GM04503 (cell line): ENCODE measurements at regions not wholly inside any gene's neighbourhood (a gene's known extent, or its start where the extent isn't known, plus 50 kb on each side); places are given as distances from the start of the nearest gene placed in this dataset.

Source experiments
- DNase-seq: peaks from one replicate; pipeline ENCODE4 v3.0.0-alpha.2; 2012; ENCODE audit warnings: low read depth

DNA sequence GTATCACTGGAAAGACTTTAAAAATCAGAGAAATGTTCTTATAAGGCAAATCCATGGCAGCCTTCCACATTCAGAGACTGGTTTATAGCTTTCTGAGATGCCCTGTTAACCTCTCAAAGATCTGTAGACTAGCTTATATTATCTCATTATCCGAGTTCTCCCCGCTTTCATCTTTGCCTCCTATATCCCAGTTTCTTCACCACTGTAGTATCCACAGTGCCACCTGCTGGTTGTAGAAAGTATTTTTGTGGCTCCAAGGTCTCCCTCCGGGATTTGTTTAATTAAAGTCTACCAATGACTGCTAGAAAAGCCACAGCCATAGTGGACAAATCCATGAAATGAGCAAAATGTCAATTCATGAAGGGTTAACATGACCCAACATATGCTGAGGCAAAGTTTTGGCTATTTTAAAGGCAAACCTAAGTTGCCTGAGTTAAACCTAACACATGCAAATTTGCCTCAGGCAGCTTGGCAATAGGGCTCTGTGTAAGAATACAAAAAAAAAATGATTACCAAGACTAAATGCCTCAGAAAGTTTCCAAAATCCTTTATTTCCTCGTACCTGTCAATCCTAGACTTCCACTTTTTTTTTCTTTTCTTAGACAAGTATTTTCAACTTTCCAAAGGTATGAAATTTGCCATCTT is 218.8 kb upstream of the BMP4 start:
- DNase-seq: no peak

DNA sequence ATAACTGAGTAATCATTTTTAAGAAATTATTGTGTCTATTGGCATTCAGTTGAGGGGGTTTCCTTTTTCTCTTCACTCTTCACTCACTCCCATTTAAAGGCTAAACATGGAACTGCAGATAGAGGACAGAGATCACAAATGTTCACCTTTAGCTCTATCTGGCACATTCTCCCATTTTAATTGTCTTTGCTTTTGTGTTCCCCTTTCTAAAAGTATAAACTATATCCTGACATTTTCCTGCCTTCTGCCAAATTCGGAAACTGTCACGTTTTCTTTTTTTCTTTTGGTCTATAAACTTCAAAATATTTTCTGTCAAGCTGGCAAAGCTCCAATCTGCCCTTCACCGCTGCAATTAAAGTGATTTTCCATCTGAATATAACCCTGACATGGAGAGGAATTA is 219.8 kb upstream of the CDKN3 start:
- no peak for DNase-seq

DNA sequence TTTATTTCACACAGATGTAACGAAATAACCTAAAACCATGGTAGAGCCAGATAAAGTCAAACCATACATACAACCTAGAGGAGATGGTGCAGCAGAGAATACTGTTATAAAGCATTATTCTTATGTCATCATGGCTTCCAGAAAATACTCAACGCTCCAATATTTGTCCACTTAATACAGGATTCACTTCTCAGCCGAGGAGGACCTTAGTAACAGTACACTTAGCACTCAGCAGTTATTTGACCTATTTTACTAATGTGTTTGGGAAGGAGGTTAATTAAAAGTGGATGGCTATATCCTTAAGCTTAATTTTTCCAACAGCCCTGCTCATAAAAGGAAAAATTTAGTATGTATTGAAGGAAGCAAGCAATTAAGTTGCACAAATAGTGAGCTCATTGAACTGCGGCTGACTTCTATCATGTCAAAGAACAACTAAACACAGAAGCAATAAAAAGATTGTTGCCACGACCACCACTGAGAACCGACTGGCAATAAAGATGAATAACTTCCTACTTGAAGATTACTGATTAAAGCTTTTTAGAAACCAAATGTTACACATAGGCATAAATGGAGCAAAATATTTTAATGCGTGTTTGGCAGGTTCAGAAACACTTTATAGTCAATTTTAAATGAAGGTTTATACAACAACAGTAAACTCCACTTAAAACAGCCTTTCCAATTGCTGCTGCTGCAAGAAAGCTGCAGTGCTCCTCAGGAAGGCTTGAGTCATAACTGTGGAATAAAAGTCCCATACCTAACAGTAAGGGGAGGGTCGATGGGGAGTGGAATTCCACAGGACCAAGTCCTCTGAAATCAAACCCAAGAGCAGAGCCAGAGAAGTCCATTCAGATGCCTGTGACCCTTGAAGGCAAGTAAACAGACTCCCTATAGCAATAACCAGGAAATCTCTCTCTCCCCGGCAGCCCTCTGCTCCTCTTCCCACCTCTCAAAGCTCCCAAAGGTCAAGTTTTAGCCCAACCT is 218.9 kb upstream of the CDKN3 start:
- no peak for DNase-seq

DNA sequence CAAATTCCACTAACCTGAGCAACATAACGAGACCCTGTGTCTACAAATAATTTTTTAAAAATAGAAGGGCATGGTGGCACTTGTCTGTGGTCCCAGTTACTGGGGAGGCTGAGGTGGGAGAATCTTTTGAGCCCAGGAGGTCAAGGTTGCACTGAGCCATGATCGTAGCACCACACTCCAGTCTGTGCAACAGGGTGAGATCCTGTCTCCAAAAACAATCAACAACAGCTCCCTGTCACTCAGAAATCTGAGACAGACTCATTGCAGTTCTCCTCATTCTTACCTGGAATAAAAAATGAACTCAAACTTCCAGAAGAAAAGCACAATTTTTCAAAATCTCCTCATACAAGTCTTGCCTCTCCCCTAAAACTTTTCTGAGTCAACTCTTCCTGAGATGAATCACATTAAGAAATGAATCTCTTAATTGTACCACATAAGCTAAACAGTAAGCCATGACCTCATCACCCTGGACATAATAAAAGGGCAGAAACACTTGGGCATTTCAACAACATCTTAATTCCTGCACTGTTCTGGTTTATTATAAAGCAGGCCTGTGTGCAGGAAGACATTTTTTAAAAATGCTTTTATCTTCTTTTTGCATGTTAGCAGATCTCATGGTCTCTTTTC is 214.3 kb upstream of the CDKN3 start:
- DNase-seq: peak; percentile 71

DNA sequence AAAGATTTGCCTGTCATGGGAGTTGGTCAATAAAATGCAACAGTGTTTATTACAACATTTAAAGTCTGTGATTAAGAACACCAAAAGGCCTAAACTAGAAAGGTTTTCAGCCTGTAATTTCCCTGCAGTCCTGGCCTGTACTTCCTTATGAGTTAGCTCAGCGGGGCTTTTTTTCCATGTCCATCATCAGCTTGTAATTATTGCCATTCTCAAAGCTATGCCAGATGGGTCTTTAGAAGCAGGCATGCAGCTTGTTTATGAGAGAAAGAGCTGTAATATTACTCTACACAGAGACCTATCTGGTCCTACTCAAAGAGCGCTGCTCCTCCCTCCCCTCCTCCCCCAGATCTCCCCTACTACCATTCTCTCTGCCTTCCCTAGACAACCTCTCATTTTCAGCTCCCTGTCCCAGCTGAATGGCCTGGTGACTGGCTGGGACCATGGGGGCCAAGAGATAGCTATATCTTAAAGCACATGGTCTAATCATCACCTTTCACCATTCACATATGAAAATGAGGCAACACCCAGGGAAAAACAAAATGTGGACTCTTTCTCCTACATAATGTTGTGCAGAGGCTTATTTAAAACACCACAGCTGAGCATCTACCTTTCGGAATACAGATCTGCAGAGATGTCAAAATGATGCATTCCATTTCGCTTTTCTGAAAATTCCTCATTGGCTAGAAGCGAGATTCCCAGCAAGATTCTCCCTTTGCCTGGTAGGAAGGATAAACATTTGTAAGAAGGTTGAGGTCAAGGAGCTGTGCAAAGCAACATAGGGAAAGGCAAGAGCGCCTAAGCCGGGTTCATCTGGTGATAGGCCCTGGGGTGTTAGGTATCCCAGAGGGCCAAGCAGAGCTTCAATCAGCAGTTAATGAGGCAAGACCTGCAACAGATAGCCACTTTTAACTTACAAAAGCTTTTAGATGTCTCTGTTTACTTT is 209.7 kb upstream of the CDKN3 start:
- no peak for DNase-seq

DNA sequence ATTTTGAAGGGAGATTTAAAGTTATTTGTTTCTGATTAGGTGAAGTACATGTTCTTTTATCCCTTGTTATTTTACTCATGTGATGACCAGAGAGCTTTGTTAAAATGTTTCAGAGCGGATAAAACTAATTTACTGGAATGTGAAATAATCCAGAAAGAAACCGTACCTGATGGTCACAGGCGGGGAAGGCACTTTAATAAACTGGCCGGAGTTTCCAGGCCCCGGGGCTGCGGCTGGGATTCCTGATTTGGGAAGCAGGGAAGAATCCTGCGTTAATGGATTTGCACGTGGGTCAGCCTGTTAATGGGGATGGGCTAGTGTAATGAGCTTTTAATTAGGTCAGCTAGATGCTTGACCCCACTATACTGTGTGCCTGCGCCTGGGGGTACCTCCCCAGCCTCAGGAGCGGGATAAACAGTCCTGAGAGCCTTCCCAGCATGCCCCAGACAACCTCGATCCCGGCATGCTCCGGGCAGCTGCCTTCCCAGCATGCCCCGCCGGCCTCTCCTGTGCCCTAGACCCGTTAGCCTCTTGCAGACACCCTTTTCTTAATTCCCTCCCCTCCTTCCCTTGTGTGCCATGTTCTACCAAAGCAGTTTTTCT is 208.6 kb upstream of the CDKN3 start:
- no peak for DNase-seq

DNA sequence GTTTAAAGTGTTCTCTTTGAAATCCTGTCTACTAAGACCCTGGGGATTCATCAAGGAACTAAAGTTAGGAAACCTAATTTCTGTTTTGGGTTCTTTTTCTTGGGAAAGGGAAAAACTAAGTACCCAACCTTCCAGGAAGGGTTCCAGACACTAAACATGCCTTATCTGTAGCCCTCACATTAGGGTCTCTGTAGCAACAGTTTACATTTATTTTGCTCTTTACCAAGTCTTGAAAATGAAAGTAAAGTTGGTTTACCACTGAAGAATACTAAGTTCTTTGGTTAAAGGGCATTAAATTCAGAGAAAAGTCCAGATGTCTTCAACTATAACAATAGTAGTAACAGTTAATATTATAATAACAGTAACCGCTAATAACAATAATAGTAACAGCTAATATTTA is 207.5 kb upstream of the CDKN3 start:
- DNase-seq: no peak

DNA sequence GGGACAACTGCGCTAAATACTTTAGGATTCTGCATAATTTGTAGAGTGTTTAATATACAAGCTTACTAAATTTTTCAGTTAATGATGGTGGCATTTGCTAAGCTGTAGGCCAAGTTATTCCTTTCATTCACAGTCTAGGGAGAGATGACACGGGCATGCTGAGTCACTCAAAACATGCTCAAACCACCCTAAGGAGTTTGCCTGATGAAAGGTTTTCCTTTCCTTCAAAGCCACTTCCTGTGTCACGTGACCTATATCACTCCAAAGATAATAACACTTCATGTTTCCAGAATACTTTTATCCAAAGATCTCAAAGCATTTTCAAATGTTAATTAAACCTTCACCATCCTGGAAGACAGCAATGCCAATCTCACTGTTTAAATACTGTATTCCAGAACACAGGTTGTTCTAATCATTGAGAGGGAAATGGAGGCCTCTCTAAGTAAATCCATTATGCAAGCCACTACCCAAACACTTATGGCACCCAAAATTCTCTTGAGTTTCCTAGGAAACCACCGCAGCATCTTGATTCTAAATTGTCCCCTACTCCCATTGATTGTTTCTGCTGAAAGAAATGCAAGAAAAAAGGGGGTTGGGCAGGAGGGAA is 207.0 kb upstream of the CDKN3 start:
- peak; percentile 55 for DNase-seq

DNA sequence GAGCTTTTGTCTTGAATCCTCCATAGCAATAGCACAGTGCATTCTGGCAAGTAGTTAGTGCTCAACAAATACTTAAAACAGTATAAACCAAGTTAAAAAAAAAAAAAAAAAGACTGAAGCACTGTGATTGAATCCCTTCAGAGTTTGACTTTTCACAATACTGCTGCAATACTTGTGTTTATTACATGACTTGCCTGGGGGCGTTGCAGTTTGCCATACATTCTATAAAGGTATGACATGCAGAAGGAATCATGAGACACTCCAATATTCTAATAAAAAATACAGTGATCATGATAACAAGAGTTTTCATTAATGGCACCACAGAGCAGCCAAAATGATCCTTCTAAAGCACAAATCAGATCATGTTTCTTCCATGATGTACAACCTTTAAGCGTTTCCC is 205.0 kb upstream of the CDKN3 start:
- no peak for DNase-seq

DNA sequence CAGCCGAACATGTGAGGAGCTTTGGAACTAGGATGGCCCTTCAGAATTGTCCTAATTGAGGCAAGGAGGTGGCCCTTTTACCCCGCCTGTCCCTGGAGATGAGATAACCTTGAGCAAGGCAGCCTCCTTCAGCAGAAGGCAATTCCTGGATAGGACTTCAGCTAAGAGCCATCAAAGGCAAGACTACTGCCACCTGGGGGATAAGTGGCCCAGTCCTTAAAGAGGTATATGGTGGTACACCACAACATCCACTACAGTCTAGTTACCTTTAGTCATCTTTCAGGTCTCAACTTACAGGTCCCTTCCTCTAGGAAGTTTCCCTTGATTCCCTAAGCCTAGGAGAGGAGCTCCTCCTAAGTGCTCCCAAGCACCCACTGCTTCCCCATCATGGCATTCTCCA is 204.2 kb upstream of the CDKN3 start:
- DNase-seq: no peak

DNA sequence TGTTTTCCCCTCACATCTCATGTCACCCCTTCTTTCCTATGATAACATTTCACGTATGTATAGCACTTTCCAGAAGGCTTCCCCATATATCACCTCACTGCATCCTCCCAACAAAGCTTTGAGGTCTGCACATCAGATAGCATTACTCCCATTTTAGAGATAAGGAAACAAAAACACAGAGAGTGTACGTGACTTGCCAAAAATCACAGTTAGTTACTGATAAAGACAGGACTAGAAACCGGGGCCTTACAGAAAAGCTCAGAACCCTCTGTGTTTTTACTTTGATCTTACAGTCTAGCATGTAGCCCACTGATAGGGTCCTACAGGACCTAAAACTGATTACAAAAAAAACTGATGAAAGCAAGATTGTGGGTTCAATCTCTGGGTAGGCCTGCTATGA is 202.9 kb upstream of the CDKN3 start:
- no peak for DNase-seq

DNA sequence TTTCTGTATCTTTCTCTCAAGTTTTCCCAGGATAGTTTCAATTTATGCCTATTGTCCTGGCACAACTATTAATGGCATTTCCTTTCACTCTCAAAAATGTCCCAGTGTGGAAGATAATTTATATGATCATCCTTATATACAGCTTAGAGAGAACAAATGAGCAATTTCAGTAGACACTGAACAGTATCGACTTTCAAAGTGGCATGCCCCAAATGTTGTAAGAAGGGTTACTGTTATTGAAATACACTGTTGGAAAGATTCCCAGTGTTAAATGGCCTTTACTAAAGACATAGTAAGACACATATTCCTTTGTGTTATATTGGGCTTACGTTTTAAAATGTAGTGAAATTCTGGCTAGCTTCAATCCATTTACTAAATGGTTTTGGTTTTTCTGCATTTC is 202.3 kb upstream of the CDKN3 start:
- no peak for DNase-seq

DNA sequence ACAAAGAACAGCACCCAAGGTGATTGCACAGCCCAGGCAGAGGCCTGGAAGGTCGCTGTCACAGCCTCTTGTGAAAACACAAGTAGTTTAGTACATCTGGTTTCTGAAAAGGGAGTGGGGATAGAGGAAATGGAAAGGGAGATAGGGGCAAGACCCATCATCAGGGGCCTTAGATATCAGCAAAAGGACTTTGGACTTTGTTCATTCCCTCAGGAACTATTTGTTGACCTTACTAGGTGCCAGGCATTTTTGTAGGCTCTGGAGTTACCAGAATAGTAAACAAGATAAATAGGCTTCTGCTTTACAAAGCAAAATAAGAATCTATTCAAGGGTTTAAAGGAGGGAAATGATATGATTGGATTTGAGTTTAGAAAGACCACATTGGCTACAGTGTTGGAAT is 199.4 kb upstream of the CDKN3 start:
- no peak for DNase-seq

DNA sequence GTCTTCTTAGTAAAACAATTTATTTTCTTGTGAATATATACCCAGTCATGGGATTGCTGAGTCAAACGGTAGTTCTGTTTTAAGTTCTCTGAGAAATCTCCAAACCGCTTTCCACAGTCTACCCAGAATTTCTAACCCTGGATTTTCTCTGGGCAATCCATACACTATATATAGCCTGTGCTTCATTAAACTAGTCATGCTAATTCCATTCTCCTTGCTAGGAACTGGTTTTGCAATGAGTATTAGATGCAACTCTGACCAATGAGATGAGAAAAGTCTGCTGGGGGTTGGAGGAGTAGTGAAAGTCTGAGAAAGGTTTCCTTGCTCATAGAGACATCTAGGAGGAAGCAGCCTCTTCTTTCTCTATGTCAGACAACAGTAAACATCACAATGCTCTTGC is 196.1 kb upstream of the CDKN3 start:
- peak; percentile 84 for DNase-seq

DNA sequence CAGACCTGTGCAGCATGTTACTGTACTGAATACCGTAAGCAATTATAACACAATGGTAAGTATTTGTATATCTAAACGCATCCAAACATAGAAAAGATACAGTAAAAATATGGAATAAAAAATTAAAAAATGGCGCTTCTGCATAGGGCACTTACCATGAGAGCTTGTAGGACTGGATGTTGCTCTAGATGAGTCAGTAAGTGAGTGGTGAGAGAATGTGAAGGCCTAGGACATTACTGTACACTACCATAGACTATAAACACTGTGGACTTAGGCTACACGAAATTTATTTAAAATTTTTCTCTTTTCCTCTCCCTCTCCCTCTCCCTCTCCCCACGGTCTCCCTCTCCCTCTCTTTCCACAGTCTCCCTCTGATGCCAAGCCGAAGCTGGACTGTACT is 194.5 kb upstream of the CDKN3 start:
- no peak for DNase-seq

DNA sequence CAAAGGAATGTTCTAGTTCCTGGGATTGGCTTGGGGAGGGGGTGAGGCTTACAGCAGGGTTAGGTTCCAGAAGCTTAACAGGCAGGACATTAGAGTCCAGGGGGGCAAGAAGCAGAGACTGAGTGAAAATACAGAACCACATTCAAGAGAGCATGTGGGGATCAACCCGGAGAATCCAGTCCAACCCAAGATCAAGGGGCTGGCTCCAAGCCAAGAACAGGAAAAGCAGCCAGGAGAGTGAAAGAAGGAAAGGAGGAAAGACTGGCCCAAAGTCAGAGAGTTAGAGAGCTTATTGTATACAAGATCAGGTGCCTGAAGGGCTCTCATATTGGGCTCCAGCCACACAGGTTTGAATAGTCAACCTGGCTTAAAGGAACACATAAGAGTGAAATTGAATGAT is 190.3 kb upstream of the CDKN3 start:
- DNase-seq: no peak

DNA sequence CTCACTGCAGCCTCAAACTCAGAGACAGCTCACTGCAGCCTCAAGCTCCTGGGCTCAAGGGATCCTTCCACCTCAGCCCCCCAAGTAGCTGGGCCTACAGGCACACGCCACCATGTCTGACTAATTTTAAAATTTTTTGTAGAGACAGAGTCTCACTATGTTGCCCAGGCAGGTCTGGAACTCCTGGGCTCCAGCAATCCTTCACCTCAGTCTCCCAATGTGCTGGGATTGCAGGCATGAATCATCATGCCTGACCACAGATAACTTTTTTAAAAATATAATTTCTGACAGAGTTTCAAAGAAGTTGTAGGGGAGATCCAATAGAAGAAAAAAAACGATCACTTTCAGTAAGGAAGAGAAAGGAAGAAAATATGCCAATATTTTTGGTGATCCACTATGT is 189.7 kb upstream of the CDKN3 start:
- DNase-seq: no peak

DNA sequence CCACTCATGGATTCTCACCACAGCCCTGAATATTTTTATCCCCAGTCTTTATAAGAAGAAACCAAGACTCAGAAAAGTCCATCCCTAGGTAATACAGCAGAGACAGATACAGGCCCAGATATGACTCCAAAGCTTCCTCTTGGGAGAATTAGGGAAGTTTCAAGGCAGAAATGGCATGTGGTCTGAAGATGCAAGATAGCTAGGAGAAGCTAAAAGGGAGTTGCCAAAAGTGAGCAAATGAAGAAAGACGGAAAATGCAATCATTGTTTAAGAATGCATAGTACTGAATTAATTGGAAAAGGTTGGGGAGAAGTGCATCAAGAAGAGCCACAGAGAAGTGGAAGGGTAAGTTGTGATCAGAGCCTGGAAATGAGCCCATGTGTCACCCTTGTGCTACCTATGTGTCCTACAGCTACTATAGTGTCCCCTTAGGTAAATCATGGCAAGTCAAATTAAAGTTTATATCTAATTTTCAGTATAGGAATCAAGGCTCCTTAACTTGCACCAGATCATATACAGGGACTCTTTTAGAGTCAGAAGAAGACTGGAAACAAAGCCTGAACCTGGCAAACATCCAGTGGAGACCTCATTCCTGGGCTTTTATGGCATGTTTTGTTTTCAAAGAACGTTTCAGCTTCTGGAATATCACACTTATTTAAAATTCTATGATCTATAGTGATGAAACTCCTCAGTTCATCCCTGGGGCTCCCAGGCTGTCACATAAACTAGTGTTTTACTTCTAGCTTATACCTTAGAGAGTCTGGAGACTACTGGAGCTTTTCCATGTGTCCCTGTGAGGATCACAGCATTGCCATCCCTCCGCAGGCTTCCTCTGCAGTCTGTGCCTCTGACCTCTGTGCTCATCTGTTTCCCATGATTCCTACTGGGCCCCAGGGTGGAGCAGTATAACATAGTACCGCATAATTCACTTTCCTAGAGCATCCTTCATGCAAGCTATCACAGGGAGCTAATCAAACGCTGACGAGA is 189.0 kb upstream of the CDKN3 start:
- DNase-seq: no peak

DNA sequence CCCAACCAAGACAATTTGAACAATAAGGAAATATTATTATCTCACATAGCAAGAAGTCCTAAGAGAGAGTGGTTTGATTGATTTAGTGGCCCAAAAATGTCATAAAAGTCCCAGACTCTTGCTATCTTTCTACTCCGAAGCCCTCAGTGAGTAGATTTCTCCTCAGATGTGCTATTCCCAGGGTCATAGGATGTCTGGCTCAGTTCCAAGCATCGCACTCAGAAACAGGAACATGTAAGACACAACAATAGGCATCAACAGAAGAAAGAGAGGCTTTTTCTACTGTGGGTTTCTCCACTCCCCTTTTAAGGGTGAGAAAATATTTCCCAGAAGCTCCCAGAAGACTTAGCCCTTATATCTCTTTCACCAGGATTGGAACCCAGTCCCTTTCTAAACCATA is 188.1 kb upstream of the CDKN3 start:
- no peak for DNase-seq
